ENCODE measurements at regions not wholly inside any gene's neighbourhood (a gene's known extent, or its start where the extent isn't known, plus 50 kb on each side); places are given as distances from the start of the nearest gene placed in this dataset.

DNA sequence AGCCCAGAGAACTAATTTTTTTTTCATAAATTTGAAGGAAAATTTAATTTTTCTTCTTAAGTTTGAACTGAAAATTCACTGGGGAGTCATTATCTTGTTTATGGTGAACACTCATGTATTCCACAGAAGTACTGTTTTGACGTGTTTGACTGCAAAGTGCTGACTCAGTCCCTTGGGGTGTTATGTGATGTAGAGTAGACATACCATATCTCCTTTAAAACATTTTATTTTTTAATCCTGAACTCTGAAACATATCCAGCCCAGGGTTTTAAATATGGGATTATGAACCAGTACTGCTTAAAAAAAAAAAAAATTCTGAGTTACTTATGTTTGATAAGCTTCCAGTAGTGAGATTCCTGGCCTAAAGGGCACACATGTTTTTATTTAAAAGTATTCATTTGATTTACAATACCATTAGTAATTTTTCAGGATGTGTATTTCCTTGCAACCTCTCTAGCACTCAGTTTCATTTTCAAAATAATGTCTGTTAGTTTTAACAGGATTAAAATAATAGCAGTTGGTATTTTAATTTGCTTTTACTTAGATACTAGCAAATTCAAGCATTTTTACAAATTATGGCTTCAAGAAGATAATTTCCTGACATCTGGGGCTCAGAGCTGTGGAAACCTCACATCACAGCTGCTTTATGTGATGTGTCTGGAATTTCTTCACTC lies 81.7 kb upstream of the PDE10A start:
- POLR2A ChIA-PET: no interaction called here
- CTCF ChIA-PET: interaction anchor here (0.8 kb wide), 1 partner anchor 15 kb away, joined by 3 read pairs; no protein-coding TSS in a partner anchor
- TF ChIP-seq CTCF (IDR thresholded peaks at IDR 0.05; ENCODE audit: insufficient read depth, low read depth, low read length): no peak
- H3K27me3 ChIP-seq (ENCODE audit: control insufficient read depth, insufficient read depth, low read length): no peaks in the 10 kb centered on the region
- no peak for DNase-seq (ENCODE audit: low read depth)
- H3K4me3 ChIP-seq (ENCODE audit: low read depth, low read length): no peak overlapping the region
- H3K36me3 ChIP-seq (ENCODE audit: control insufficient read depth, insufficient read depth, low read length): no peaks in the 10 kb centered on the region

DNA sequence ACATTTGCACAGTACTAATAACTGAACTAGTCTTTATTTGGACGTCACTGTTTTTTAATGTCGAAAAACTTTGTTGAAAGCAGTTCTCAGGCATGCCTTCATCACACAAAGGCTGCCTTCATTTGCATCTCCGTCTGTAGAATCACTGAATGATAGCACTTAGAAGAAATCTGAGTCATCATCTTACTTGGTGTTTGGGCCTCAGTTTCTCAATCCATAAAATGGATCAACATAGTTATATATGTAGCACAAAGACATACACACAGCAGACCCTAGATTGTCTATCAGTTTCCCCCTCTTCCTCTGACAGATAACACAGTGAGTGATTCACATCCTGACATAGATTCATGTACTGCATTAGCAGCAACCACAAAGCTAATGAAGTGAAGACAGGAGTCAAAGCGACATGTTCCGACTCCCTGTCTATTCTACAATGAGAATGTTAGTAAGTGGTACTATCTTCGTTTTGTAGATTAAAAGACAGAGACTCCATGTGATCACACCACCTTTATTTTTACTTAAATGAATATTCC lies 80.4 kb upstream of the PDE10A start:
- ChIA-PET CTCF (no interaction called here), POLR2A (no interaction called here)
- Histone ChIP-seq H3K36me3 (ENCODE audit: control insufficient read depth, insufficient read depth, low read length) (no peaks in the 10 kb centered on the region), H3K27me3 (ENCODE audit: control insufficient read depth, insufficient read depth, low read length) (no peaks in the 10 kb centered on the region), H3K4me3 (ENCODE audit: low read depth, low read length) (no peak overlapping the region)
- no peak for TF ChIP-seq CTCF (IDR thresholded peaks at IDR 0.05; ENCODE audit: insufficient read depth, low read depth, low read length)
- DNase-seq (ENCODE audit: low read depth): no peak

- Histone ChIP-seq H3K27me3 (ENCODE audit: control insufficient read depth, insufficient read depth, low read length) (no peaks in the 10 kb centered on the region), H3K4me3 (ENCODE audit: low read depth, low read length) (no peak overlapping the region), H3K36me3 (ENCODE audit: control insufficient read depth, insufficient read depth, low read length) (no peaks in the 10 kb centered on the region)
- POLR2A ChIA-PET: no interaction called here
- no peak for TF ChIP-seq CTCF (IDR thresholded peaks at IDR 0.05; ENCODE audit: insufficient read depth, low read depth, low read length)
- DNase-seq (ENCODE audit: low read depth): no peak
- CTCF ChIA-PET: no interaction called here
These were observed 79.0 kb upstream of the PDE10A start for GRCh38 chr6:165742047-165742446.

DNA sequence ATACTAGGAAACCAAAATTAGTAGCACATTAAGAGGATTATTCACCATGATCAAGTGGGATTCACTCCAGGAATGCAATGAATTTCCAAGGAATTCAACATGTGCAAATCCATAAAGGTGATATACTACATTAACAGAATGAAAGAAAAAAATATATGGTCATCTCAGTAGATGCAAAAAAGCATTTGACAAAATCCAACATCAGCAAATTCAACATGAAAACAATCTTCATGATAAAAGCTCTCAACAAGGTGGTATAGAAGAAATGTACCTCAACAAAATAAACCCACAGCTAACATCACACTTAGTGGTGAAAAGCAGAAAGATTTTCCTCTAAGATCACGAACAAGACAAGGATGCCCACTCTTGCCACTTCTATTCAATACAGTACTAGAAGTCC lies 74.4 kb upstream of the PDE10A start:
- CTCF ChIA-PET: no interaction called here

DNA sequence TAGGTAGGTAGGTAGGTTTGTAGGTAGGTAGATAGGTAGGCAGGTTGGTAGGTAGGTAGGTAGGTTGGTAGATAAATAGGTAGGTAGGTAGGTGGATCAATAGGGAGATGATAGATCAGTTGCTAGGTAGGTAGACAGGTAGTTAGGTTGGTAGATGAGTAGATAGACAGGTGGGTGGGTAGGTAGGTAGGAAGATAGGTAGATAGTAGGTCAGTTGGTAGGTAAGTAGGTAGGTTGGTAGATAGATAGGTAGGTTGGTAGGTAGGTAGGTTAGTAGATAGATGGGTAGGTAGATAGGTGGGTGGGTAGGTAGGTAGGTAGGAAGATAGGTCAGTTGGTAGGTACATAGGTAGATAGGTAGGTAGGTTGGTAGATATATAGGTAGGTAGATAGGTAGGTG lies 72.0 kb upstream of the PDE10A start:
- ChIA-PET CTCF (no interaction called here), POLR2A (no interaction called here)
- TF ChIP-seq CTCF (IDR thresholded peaks at IDR 0.05; ENCODE audit: insufficient read depth, low read depth, low read length): no peak
- DNase-seq (ENCODE audit: low read depth): no peak
- Histone ChIP-seq H3K27me3 (ENCODE audit: control insufficient read depth, insufficient read depth, low read length) (no peaks in the 10 kb centered on the region), H3K4me3 (ENCODE audit: low read depth, low read length) (no peak overlapping the region), H3K36me3 (ENCODE audit: control insufficient read depth, insufficient read depth, low read length) (no peaks in the 10 kb centered on the region)

More for the DNA sequence above, 74.4 kb upstream of the PDE10A start:
- Histone ChIP-seq H3K36me3 (ENCODE audit: control insufficient read depth, insufficient read depth, low read length) (no peaks in the 10 kb centered on the region), H3K4me3 (ENCODE audit: low read depth, low read length) (no peak overlapping the region), H3K27me3 (ENCODE audit: control insufficient read depth, insufficient read depth, low read length) (no peaks in the 10 kb centered on the region)
- POLR2A ChIA-PET: no interaction called here
- no peak for DNase-seq (ENCODE audit: low read depth)
- no peak for TF ChIP-seq CTCF (IDR thresholded peaks at IDR 0.05; ENCODE audit: insufficient read depth, low read depth, low read length)
